ENCODE measurements at regions not wholly inside any gene's neighbourhood (a gene's known extent, or its start where the extent isn't known, plus 50 kb on each side); places are given as distances from the start of the nearest gene placed in this dataset.

DNA sequence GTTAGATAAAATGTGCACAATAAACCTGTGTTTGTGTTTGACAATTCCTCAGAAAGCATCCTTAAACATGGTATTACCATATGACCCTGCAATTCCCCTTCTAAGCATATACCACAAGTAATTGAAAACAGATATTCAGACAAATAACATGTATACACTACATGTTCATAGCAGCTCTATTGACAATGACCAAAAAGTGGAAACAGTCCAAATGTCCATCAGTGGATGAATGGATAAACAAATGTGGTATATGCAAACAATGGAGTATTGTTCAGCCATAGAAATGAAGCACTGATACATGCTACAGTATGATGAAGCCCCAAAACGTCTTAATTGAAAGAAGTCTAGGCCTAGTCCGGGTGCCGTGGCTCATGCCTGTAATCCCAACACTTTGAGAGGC, 280.1 kb downstream of the OTUD1 start:
- TF ChIP-seq, protein P1, sequence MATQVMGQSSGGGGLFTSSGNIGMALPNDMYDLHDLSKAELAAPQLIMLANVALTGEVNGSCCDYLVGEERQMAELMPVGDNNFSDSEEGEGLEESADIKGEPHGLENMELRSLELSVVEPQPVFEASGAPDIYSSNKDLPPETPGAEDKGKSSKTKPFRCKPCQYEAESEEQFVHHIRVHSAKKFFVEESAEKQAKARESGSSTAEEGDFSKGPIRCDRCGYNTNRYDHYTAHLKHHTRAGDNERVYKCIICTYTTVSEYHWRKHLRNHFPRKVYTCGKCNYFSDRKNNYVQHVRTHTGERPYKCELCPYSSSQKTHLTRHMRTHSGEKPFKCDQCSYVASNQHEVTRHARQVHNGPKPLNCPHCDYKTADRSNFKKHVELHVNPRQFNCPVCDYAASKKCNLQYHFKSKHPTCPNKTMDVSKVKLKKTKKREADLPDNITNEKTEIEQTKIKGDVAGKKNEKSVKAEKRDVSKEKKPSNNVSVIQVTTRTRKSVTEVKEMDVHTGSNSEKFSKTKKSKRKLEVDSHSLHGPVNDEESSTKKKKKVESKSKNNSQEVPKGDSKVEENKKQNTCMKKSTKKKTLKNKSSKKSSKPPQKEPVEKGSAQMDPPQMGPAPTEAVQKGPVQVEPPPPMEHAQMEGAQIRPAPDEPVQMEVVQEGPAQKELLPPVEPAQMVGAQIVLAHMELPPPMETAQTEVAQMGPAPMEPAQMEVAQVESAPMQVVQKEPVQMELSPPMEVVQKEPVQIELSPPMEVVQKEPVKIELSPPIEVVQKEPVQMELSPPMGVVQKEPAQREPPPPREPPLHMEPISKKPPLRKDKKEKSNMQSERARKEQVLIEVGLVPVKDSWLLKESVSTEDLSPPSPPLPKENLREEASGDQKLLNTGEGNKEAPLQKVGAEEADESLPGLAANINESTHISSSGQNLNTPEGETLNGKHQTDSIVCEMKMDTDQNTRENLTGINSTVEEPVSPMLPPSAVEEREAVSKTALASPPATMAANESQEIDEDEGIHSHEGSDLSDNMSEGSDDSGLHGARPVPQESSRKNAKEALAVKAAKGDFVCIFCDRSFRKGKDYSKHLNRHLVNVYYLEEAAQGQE (IDR thresholded peaks at IDR 0.05; ENCODE audit: borderline replicate concordance) = no peak
- TF ChIP-seq, protein P2, sequence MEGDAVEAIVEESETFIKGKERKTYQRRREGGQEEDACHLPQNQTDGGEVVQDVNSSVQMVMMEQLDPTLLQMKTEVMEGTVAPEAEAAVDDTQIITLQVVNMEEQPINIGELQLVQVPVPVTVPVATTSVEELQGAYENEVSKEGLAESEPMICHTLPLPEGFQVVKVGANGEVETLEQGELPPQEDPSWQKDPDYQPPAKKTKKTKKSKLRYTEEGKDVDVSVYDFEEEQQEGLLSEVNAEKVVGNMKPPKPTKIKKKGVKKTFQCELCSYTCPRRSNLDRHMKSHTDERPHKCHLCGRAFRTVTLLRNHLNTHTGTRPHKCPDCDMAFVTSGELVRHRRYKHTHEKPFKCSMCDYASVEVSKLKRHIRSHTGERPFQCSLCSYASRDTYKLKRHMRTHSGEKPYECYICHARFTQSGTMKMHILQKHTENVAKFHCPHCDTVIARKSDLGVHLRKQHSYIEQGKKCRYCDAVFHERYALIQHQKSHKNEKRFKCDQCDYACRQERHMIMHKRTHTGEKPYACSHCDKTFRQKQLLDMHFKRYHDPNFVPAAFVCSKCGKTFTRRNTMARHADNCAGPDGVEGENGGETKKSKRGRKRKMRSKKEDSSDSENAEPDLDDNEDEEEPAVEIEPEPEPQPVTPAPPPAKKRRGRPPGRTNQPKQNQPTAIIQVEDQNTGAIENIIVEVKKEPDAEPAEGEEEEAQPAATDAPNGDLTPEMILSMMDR (IDR thresholded peaks at IDR 0.05; ENCODE audit: poor library complexity, severe bottlenecking) = no peak
- TF ChIP-seq POLR2AphosphoS5 (IDR thresholded peaks at IDR 0.05) (no peak), SMC3 (conservative IDR thresholded peaks at IDR 0.05; ENCODE audit: poor library complexity) (no peak), RAD21 (conservative IDR thresholded peaks at IDR 0.05) (no peak)

Measured in neural cell (in vitro differentiated cells).